ENCODE measurements at regions not wholly inside any gene's neighbourhood (a gene's known extent, or its start where the extent isn't known, plus 50 kb on each side); places are given as distances from the start of the nearest gene placed in this dataset.

DNA sequence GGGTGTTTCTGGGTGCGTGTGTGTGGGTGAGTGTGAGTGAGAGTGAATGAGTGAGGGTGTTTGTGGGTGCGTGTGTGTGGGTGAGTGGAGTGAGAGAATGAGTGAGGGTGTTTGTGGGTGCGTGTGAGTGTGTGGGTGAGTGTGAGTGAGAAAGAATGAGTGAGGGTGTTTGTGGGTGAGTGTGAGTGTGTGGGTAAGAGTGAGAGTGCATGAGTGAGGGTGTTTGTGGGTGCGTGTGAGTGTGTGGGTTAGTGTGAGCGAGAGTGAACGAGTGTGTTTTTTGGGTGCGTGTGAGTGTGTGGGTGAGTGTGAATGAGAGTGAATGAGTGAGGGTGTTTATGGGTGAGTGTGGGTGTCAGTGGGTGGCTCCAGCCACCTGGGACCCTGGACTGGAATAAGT, 1676.1 kb upstream of the TENM3 start:
- Histone ChIP-seq H3K9me3 (replicated peaks in 1 of 2; ENCODE audit: control insufficient read depth in 1 of 2, insufficient read depth in 1 of 2, low read length in 2 of 2) (peaks cover 4 to 14% of the 10 kb centered on the region in 2 donors), H3K9ac (ENCODE audit: insufficient read depth, low read length, poor library complexity, severe bottlenecking) (no peak overlapping the region), H4K20me1 (ENCODE audit: insufficient read depth, low read length) (no peaks in the 10 kb centered on the region), H2AFZ (ENCODE audit: insufficient read depth, low read depth, low read length, poor library complexity, severe bottlenecking) (no peak overlapping the region), H3K27me3 (ENCODE audit: control insufficient read depth in 2 of 2, insufficient read depth in 2 of 2, low read length in 2 of 2) (no peaks in the 10 kb centered on the region), H3K79me2 (ENCODE audit: insufficient read depth, low read length) (no peaks in the 10 kb centered on the region), H3K4me1 (ENCODE audit: control insufficient read depth in 1 of 2, insufficient read depth in 2 of 2, low read length in 2 of 2) (no peaks in the 10 kb centered on the region), H3K27ac (ENCODE audit: low read depth in 1 of 2, low read length in 2 of 2) (no peak overlapping the region), H3K4me2 (replicated peaks; ENCODE audit: extremely low read depth, low read length, poor library complexity, severe bottlenecking) (no peak overlapping the region), H3K4me3 (replicated peaks in 1 of 3; ENCODE audit: low read depth in 2 of 3, low read length in 3 of 3) (no peak overlapping the region), H3K36me3 (replicated peaks in 1 of 2; ENCODE audit: control insufficient read depth in 1 of 2, insufficient read depth in 2 of 2, low read length in 2 of 2) (no peaks in the 10 kb centered on the region)
- no peaks in the 10 kb centered on the region for H3K27me3 Mint-ChIP-seq (ENCODE audit: low read depth in 3 of 3)
- intact Hi-C loops (cut with micrococcal nuclease): no loop called here
- 89% methylated on average over 7 of the region's 7 CpGs for WGBS (ENCODE audit: insufficient coverage)
- no peak for TF ChIP-seq CTCF (IDR thresholded peaks at IDR 0.05)
- no peak overlapping the region for H3K27ac Mint-ChIP-seq
- H3K4me3 Mint-ChIP-seq: no peak overlapping the region
- H3K36me3 Mint-ChIP-seq: no peaks in the 10 kb centered on the region
- no peak for DNase-seq
- H3K4me1 Mint-ChIP-seq: no peaks in the 10 kb centered on the region
- H3K9me3 Mint-ChIP-seq: peaks cover 0 to 26% (median 4%) of the 10 kb centered on the region in 7 donors

DNA sequence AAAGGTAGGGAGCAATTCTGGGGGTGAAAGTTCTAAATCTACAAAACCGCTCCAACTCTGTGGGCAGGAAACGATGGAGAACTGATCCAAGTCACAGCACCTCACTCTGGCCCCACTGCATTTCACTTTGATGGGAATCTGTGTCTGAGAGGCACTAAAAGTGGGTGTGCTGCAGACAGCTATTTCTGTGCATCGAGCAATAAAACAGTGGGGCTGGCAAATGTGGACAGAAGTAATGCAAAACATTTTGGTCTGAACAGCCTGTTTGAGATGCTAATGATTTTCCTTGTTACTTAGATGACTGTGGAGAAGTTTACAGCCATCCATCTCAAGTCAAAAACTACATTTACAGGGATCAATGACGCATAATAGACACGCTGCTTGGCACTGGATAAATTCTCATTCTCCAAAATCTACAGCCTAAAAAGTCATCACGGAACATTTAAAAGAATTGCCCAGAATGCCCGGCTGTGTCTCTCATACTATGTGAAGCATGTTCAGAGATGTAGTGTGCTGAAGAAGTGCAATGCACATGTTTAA, 1671.6 kb upstream of the TENM3 start:
- Mint-ChIP-seq H3K36me3 (no peaks in the 10 kb centered on the region), H3K4me1 (no peaks in the 10 kb centered on the region), H3K27ac (no peak overlapping the region), H3K27me3 (ENCODE audit: low read depth in 3 of 3) (no peaks in the 10 kb centered on the region), H3K4me3 (no peak overlapping the region), H3K9me3 (peaks cover 0 to 11% (median 2%) of the 10 kb centered on the region in 7 donors)
- intact Hi-C loops (cut with micrococcal nuclease): no loop called here
- no peak for DNase-seq
- H3K4me1 ChIP-seq (ENCODE audit: control insufficient read depth in 1 of 2, insufficient read depth in 2 of 2, low read length in 2 of 2): no peaks in the 10 kb centered on the region
- H3K4me3 ChIP-seq (replicated peaks in 1 of 3; ENCODE audit: low read depth in 2 of 3, low read length in 3 of 3): no peak overlapping the region
- peaks cover 0 to 5% of the 10 kb centered on the region in 2 donors for H3K9me3 ChIP-seq (replicated peaks in 1 of 2; ENCODE audit: control insufficient read depth in 1 of 2, insufficient read depth in 1 of 2, low read length in 2 of 2)
- no peaks in the 10 kb centered on the region for H3K79me2 ChIP-seq (ENCODE audit: insufficient read depth, low read length)
- no peaks in the 10 kb centered on the region for H4K20me1 ChIP-seq (ENCODE audit: insufficient read depth, low read length)
- no peak overlapping the region for H3K27ac ChIP-seq (ENCODE audit: low read depth in 1 of 2, low read length in 2 of 2)
- no peaks in the 10 kb centered on the region for H3K36me3 ChIP-seq (replicated peaks in 1 of 2; ENCODE audit: control insufficient read depth in 1 of 2, insufficient read depth in 2 of 2, low read length in 2 of 2)
- H3K4me2 ChIP-seq (replicated peaks; ENCODE audit: extremely low read depth, low read length, poor library complexity, severe bottlenecking): no peak overlapping the region
- no peak overlapping the region for H3K9ac ChIP-seq (ENCODE audit: insufficient read depth, low read length, poor library complexity, severe bottlenecking)
- WGBS (ENCODE audit: insufficient coverage): 60% methylated on average over 1 of the region's 7 CpGs
- no peak overlapping the region for H2AFZ ChIP-seq (ENCODE audit: insufficient read depth, low read depth, low read length, poor library complexity, severe bottlenecking)
- H3K27me3 ChIP-seq (ENCODE audit: control insufficient read depth in 2 of 2, insufficient read depth in 2 of 2, low read length in 2 of 2): no peaks in the 10 kb centered on the region
- TF ChIP-seq CTCF (IDR thresholded peaks at IDR 0.05): no peak

Measured in CD14-positive monocyte (primary cell).